Activated T-helper 1 cell treated with Interleukin-2 at 50 U/mL for 16 hours (primary cell): ENCODE measurements at regions not wholly inside any gene's neighbourhood (a gene's known extent, or its start where the extent isn't known, plus 50 kb on each side); places are given as distances from the start of the nearest gene placed in this dataset.
"Not testable (repeated sequence)": the region's sequence is repeated elsewhere in the genome, so short reads cannot be mapped to it uniquely, and the experiment has no call there.

Experiments used
- DNase-seq: peaks from one replicate; pipeline ENCODE4 v3.0.0-alpha.2; 2020; ENCODE audit warnings: low read depth

GRCh38 chr12:127819056-127819455 lies 447.9 kb upstream of the TMEM132C start:
- no peak for DNase-seq

GRCh38 chr12:127820271-127820670 lies 446.7 kb upstream of the TMEM132C start:
- DNase-seq = no peak

- no peak for DNase-seq
Measured at GRCh38 chr12:127820846-127821245, 446.1 kb upstream of the TMEM132C start.

- no peak for DNase-seq
Measured at GRCh38 chr12:127822809-127823411, 444.1 kb upstream of the TMEM132C start.

GRCh38 chr12:127823801-127824200 lies 443.2 kb upstream of the TMEM132C start:
- DNase-seq = no peak

GRCh38 chr12:127829281-127830064 lies 437.5 kb upstream of the TMEM132C start:
- DNase-seq = no peak

GRCh38 chr12:127830065-127830460 lies 436.9 kb upstream of the TMEM132C start:
- DNase-seq = no peak

GRCh38 chr12:127830730-127831129 lies 436.2 kb upstream of the TMEM132C start:
- DNase-seq = no peak

GRCh38 chr12:127832172-127832571 lies 434.8 kb upstream of the TMEM132C start:
- no peak for DNase-seq

GRCh38 chr12:127836802-127837201 lies 430.2 kb upstream of the TMEM132C start:
- not testable (repeated sequence) for DNase-seq

GRCh38 chr12:127857661-127858060 lies 409.3 kb upstream of the TMEM132C start:
- DNase-seq = no peak

GRCh38 chr12:127860536-127860935 lies 406.4 kb upstream of the TMEM132C start:
- no peak for DNase-seq

GRCh38 chr12:127861406-127861805 lies 405.6 kb upstream of the TMEM132C start:
- no peak for DNase-seq

GRCh38 chr12:127873306-127873705 lies 393.7 kb upstream of the TMEM132C start:
- DNase-seq = no peak

GRCh38 chr12:127881371-127882140 lies 385.4 kb upstream of the TMEM132C start:
- no peak for DNase-seq

- no peak for DNase-seq
Measured at GRCh38 chr12:127883013-127883412, 384.0 kb upstream of the TMEM132C start.

GRCh38 chr12:127885954-127886750 lies 380.8 kb upstream of the TMEM132C start:
- no peak for DNase-seq

- no peak for DNase-seq
Measured at GRCh38 chr12:127886827-127887226, 380.1 kb upstream of the TMEM132C start.

GRCh38 chr12:127888943-127889719 lies 377.8 kb upstream of the TMEM132C start:
- no peak for DNase-seq

GRCh38 chr12:127893895-127894609 lies 372.9 kb upstream of the TMEM132C start:
- no peak for DNase-seq

- no peak for DNase-seq
Measured at GRCh38 chr12:127896661-127897060, 370.3 kb upstream of the TMEM132C start.
